Epidermal melanocyte (primary cell): ENCODE measurements at regions not wholly inside any gene's neighbourhood (a gene's known extent, or its start where the extent isn't known, plus 50 kb on each side); places are given as distances from the start of the nearest gene placed in this dataset.

ENCODE experiments used
- DNase-seq: peaks from one replicate; pipeline ENCODE4 v3.0.0; 2011; ENCODE audit warnings: low spot score; ENCODE audit not compliant: insufficient read length

DNA sequence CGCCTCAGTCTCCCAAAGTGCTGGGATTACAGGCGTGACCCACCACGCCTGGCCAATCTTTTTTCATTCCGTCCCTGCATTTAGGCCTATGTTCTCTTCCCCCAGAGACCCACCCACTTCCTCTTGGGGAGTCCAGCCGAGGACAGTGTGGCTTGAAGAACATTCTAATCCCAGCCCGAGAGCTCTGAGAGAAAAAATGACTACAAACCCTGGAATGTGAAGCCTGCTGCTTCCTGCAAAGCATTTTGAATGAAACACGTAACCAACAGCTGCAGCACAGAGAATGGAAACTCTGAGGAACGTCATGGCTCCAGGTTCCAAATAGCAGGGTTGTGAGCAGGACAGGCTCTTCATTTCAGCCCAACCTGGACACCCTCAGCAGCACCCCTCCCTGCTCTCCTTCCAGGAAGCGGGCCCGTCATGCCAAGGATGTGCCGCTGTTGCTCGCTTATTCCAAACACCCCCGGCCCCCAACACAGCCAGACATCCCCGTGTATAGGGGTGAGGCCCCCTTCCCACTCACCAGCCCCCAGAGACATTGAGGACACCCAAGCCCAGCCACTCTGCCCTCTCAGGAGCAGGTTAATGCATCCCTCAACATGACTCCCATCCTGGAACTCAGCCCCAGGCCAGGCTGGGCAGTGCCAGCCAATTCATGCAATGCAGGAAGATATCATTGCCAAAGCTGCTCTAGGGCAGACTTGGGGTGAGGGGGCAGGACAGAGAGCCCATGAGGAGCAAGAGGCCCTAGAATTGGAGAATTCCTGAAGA, 139.8 kb downstream of the ZFP36L2 start:
- peak; percentile 65 for DNase-seq

DNA sequence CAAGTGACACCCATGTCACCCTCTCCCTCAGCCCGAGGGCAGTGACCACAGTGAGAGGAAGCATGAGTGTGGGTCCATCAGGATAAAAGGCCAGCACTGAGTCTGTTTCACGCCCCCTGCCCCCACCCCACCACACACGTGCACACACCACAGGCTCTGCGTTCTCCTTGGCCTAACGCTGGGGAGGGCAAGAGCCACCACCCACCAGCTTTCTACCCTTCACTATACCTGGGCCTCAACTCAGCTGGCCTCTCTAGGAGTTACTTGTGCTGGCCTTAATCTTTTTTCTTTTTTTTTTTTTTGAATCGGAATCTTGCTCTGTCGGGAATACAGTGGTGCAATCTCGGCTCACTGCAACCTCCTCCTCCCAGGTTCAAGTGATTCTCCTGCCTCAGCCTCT, 140.5 kb downstream of the ZFP36L2 start:
- no peak for DNase-seq

DNA sequence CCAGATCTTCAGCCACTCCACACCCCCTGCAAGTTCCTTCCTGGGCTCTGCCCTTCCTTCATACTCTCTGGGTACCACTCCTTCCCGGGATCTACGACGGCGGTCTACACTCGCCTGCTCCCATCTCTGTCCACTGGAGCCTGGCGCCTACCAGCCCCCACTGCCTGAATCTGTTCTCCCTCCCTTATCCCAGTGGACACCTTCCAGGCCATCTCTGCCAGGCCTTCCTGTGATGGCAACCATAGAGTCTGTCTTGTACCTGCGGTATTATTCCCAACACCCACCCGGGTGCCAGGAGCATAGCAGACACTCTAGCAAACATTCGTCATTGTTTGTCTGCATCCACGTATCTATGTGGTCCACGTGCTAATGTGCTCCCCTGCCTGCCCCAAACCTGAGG, 140.9 kb downstream of the ZFP36L2 start:
- no peak for DNase-seq

DNA sequence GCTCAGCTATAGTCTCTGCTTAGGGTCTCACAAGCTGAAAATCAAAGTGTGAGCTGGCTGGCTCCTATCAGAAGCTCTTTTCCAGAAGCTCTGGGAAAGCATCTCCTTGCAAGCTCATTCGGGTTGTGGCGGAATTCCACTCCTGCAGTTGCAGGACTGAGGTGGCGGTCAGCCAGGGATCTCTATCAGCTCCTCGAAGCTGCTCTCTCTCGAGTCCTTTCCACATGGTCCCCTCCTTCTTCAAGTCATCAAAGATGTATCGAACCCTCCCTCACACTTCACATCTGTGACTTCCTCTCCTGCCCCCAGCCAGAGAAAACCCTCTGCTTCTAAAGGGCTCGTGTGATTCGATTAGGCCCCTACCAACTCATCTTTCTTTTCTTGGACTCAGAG, 141.7 kb downstream of the ZFP36L2 start:
- DNase-seq, result no peak

- peak; percentile 38 for DNase-seq
These were observed 142.4 kb downstream of the ZFP36L2 start for GRCh38 chr2:43083710-43084698.

GRCh38 chr2:43082903-43083677, 143.3 kb downstream of the ZFP36L2 start:
- no peak for DNase-seq

- DNase-seq, result peak; percentile 61
These were observed 144.1 kb downstream of the ZFP36L2 start for GRCh38 chr2:43082111-43082894.

GRCh38 chr2:43081131-43081765, 145.2 kb downstream of the ZFP36L2 start:
- no peak for DNase-seq

DNA sequence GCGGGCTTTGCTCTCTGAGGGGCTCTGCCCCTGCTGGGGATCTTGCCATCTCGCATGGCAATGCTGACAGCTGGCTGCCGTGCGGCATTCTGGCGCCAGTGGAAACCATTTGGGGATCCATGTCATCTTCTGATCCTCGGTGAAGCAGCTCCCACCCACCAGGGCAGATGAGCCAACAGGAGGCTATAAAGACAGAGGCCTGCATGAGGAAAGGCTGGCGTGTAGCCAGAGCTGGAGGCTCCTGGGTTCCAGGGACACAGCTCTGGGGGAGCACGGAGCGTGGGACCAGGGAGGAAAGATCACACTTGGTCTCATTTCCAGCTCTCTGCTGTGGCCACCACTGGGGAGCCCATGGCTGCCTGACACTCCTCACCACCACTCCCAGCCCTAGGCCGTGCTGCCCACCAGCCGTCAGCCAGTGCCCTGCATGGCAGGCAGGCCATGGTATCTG, 145.8 kb downstream of the ZFP36L2 start:
- no peak for DNase-seq

GRCh38 chr2:43078781-43079755, 147.3 kb downstream of the ZFP36L2 start:
- peak; percentile 54 for DNase-seq

GRCh38 chr2:43078301-43078700, 148.1 kb downstream of the ZFP36L2 start:
- DNase-seq, result no peak

DNA sequence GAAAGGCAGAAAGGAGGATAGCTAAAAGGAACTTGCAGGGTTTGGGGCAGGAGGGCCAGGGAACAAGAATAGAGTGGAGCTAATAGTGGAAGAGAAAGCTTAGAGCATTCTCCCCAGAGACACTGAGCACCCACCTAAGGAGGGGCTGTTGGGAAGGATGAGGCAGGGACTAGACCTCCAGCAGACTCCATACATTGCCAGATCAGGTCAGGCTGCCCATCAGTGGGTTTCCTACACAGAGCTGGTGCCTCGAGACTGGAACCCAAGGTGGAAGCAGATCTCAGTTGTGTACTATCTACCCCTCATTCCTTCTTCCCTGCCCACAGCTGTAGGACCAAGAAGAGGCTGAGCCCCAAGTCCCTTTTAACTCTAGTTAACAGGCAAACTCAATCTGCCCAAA, 148.5 kb downstream of the ZFP36L2 start:
- no peak for DNase-seq

GRCh38 chr2:43076676-43077075, 149.7 kb downstream of the ZFP36L2 start:
- DNase-seq, result no peak

GRCh38 chr2:43075811-43076585, 150.4 kb downstream of the ZFP36L2 start:
- DNase-seq, result no peak

- peak; percentile 91 for DNase-seq
These were observed 151.3 kb downstream of the ZFP36L2 start for GRCh38 chr2:43075054-43075593.

DNA sequence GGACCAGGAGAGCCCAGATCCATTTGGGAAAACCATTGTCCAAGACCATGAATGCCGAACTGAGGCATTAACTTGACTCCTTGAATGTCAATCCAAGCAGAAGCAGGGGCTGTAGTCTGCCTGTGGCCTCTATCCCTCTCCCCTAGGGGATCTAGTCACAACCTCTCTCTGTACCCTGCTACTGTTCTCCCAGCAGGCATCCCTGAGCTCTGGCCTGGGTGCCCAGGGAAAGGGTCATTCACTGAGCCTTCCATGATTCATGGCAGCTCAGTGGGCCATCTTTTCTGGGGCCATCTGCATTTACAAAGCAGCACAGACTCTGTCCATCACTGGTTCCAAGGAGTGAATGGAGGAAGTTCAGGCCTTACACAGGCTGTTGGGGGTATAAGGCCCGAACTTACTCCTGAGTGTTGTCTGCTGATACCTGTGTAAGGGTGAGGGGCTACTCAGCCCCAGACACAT, 151.8 kb downstream of the ZFP36L2 start:
- no peak for DNase-seq

GRCh38 chr2:43074052-43074451, 152.4 kb downstream of the ZFP36L2 start:
- DNase-seq, result no peak

DNA sequence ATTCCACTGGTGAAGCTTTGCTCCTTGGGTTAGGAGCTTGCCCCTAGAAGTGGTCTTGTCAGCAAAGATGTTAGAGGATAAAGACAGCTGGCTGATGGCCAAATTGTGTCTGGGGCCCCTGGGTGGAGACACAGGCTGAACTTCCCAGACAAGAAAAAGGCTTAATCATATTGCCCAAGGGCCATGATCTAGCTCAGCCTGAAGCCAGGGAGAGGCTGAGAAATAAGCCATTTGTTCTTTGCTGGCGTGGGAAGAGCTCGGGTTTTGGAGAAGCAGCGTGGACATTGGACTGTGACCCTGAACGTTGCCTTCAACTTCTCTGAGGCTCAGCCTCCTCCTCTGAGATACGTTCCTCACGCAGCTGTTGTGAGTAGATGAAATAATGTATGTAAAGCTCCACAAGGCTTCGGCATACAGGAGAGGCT, 153.0 kb downstream of the ZFP36L2 start:
- DNase-seq, result peak; percentile 33
